ENCODE measurements at regions not wholly inside any gene's neighbourhood (a gene's known extent, or its start where the extent isn't known, plus 50 kb on each side); places are given as distances from the start of the nearest gene placed in this dataset.

- H3K27me3 Mint-ChIP-seq: no peaks in the 10 kb centered on the region
- no peaks in the 10 kb centered on the region for H3K4me1 Mint-ChIP-seq
- no peaks in the 10 kb centered on the region for H3K36me3 Mint-ChIP-seq (ENCODE audit: low read depth)
- H3K27ac Mint-ChIP-seq: no peak overlapping the region
- ChIA-PET CTCF (no interaction called here), POLR2A (no interaction called here)
- intact Hi-C loops (cut with micrococcal nuclease): no loop called here
- TF ChIP-seq, protein P1, sequence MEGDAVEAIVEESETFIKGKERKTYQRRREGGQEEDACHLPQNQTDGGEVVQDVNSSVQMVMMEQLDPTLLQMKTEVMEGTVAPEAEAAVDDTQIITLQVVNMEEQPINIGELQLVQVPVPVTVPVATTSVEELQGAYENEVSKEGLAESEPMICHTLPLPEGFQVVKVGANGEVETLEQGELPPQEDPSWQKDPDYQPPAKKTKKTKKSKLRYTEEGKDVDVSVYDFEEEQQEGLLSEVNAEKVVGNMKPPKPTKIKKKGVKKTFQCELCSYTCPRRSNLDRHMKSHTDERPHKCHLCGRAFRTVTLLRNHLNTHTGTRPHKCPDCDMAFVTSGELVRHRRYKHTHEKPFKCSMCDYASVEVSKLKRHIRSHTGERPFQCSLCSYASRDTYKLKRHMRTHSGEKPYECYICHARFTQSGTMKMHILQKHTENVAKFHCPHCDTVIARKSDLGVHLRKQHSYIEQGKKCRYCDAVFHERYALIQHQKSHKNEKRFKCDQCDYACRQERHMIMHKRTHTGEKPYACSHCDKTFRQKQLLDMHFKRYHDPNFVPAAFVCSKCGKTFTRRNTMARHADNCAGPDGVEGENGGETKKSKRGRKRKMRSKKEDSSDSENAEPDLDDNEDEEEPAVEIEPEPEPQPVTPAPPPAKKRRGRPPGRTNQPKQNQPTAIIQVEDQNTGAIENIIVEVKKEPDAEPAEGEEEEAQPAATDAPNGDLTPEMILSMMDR (IDR thresholded peaks at IDR 0.05): no peak
- H3K9me3 Mint-ChIP-seq: peaks cover 2% of the 10 kb centered on the region
- no peak overlapping the region for H3K4me3 Mint-ChIP-seq
- DNase-seq (no peak), ATAC-seq (ENCODE audit: low read depth) (no peak)
Observed at GRCh38 chr4:23484689-23485088, 405.2 kb downstream of the PPARGC1A start.

DNA sequence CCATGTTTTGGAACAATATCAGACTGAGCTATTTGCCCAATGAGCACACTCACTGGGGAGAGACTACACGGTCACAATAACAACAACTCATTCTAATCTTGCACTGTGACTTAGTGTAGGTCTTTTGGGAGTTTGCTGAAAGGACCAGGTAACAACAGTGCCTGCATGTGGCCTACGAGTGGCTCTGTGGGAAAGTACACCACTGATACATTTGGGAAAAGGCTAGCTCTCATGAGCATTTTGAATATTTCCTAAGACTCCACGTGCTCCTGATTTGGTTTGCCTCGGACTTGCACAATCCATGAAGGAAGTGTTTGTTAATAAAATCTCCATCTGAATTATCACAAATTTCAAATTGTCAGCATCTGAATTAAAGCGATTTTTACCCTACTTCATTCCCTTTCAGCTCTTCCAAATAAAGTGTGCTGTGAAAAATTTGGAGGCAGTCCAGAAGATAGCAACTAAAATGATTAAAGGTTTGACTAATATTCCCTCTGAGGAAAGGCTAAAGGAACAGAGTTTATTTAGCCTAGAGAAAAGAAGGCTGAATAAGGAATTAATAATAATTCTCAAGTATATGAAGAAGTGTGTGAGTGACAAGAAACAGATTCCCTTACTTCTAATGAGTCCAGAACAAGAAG is 406.4 kb downstream of the PPARGC1A start:
- intact Hi-C loops (cut with micrococcal nuclease): no loop called here
- no peak for DNase-seq
- H3K4me3 Mint-ChIP-seq: no peak overlapping the region

GRCh38 chr4:23481566-23481965 is 408.3 kb downstream of the PPARGC1A start:
- ChIA-PET POLR2A (no interaction called here), CTCF (no interaction called here)
- Mint-ChIP-seq H3K9me3 (peaks cover 2% of the 10 kb centered on the region), H3K4me3 (no peak overlapping the region), H3K27ac (no peak overlapping the region), H3K4me1 (no peaks in the 10 kb centered on the region), H3K27me3 (no peaks in the 10 kb centered on the region), H3K36me3 (ENCODE audit: low read depth) (no peaks in the 10 kb centered on the region)
- DNase-seq (no peak), ATAC-seq (ENCODE audit: low read depth) (no peak)
- TF ChIP-seq, protein P1 (IDR thresholded peaks at IDR 0.05): no peak
- intact Hi-C loops (cut with micrococcal nuclease): no loop called here

More for the DNA sequence above, 406.4 kb downstream of the PPARGC1A start:
- ChIA-PET POLR2A (no interaction called here), CTCF (no interaction called here)
- no peak for ATAC-seq (ENCODE audit: low read depth)
- Mint-ChIP-seq H3K27me3 (no peaks in the 10 kb centered on the region), H3K9me3 (peaks cover 2% of the 10 kb centered on the region), H3K36me3 (ENCODE audit: low read depth) (no peaks in the 10 kb centered on the region), H3K27ac (no peak overlapping the region), H3K4me1 (no peaks in the 10 kb centered on the region)
- TF ChIP-seq, protein P1 (IDR thresholded peaks at IDR 0.05): no peak

DNA sequence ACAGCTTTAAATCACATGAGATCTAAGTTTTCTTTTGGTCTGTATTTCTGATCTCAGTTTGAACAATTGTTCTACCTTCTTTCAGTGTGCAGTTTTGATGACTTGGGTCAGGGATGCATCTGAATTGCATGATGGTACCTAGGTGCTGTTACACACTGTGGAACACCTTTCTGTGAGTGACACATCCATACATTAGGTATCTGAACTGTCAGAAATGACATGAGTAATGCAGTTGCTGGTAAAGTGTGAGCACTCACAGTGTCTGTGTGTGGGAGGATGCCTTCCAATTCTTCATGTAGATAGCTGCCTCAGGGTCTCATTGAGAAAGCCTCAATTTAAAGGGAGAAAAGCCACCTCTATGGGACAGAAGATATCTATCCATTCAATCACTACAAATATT is 411.9 kb downstream of the PPARGC1A start:
- intact Hi-C loops (cut with micrococcal nuclease): no loop called here

DNA sequence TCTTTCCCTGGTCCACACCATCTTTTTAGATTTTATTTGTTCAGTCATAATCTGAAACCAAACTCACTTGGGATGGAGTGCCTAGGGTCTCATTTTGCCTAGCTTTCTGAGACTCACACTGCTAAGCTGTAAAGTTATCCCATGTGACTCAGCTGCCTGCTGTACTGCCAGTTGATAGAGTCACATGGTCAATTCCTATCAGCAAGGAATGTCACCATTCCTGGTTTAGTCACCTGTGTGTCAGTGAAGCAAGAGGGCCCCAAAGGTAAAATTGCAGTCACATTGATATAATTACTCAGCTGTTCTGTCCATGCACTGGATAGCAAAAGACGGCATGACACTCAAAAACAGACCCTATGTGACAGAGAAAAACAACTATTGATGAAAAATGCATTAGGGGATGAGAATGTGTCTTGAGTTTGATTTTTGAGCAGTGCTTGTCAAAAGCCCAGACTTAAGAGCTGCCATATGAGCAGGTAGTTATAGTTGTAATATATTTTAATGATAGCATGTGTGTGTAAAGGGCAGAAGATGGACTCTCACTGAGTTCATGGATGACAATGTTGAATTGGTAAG is 413.2 kb downstream of the PPARGC1A start:
- Mint-ChIP-seq H3K9me3 (peaks cover 6% of the 10 kb centered on the region), H3K4me3 (no peak overlapping the region), H3K4me1 (no peaks in the 10 kb centered on the region), H3K27ac (no peak overlapping the region), H3K36me3 (ENCODE audit: low read depth) (no peaks in the 10 kb centered on the region), H3K27me3 (no peaks in the 10 kb centered on the region)
- DNase-seq: no peak
- no peak for ATAC-seq (ENCODE audit: low read depth)
- intact Hi-C loops (cut with micrococcal nuclease): no loop called here
- TF ChIP-seq, protein P1 (IDR thresholded peaks at IDR 0.05): no peak
- ChIA-PET CTCF (no interaction called here), POLR2A (no interaction called here)

More for the DNA sequence above, 411.9 kb downstream of the PPARGC1A start:
- Mint-ChIP-seq H3K27me3 (no peaks in the 10 kb centered on the region), H3K4me3 (no peak overlapping the region), H3K4me1 (no peaks in the 10 kb centered on the region), H3K36me3 (ENCODE audit: low read depth) (no peaks in the 10 kb centered on the region), H3K27ac (no peak overlapping the region), H3K9me3 (peaks cover 4% of the 10 kb centered on the region)
- DNase-seq: no peak
- ChIA-PET CTCF (no interaction called here), POLR2A (no interaction called here)
- TF ChIP-seq, protein P1 (IDR thresholded peaks at IDR 0.05): no peak
- ATAC-seq (ENCODE audit: low read depth): no peak

Measured in activated B cell treated with CpG ODN at 0.5 μM for 24 hours (primary cell).